LNCAP (cell line): ENCODE measurements at regions not wholly inside any gene's neighbourhood (a gene's known extent, or its start where the extent isn't known, plus 50 kb on each side); places are given as distances from the start of the nearest gene placed in this dataset.

ENCODE experiments used
- CTCF ChIP-seq: fragments of 450-650 bp; IDR thresholded peaks from 2 replicates; pipeline ENCODE4 v1.5.1; 2017; ENCODE audit warnings: mild to moderate bottlenecking

GRCh38 chr10:3532644-3533043 is 252.4 kb downstream of the KLF6 start:
- TF ChIP-seq CTCF, result no peak

GRCh38 chr10:3531670-3532069 is 253.3 kb downstream of the KLF6 start:
- TF ChIP-seq CTCF, result no peak

GRCh38 chr10:3530783-3531645 is 254.0 kb downstream of the KLF6 start:
- TF ChIP-seq CTCF, result no peak

- no peak for TF ChIP-seq CTCF
These were observed 254.7 kb downstream of the KLF6 start for GRCh38 chr10:3530346-3530745.

- TF ChIP-seq CTCF, result no peak
These were observed 255.3 kb downstream of the KLF6 start for GRCh38 chr10:3529691-3530090.

- TF ChIP-seq CTCF, result no peak
These were observed 256.1 kb downstream of the KLF6 start for GRCh38 chr10:3528823-3529403.

- TF ChIP-seq CTCF, result no peak
These were observed 256.7 kb downstream of the KLF6 start for GRCh38 chr10:3528271-3528670.
